ENCODE measurements at regions not wholly inside any gene's neighbourhood (a gene's known extent, or its start where the extent isn't known, plus 50 kb on each side); places are given as distances from the start of the nearest gene placed in this dataset.

GRCh38 chr5:8683496-8683895, 814.5 kb downstream of the MTRR start:
- no peaks in the 10 kb centered on the region for H3K36me3 ChIP-seq (ENCODE audit: low read depth, missing control alignments)
- no peaks in the 10 kb centered on the region for H3K4me1 ChIP-seq
- H3K27ac ChIP-seq: no peak overlapping the region
- intact Hi-C loops (cut with DNase I; ENCODE audit: low total_unique reads): no loop called here
- no peak overlapping the region for H3K4me3 ChIP-seq
- no peak for DNase-seq
- H3K9me3 ChIP-seq: no peaks in the 10 kb centered on the region
- no peaks in the 10 kb centered on the region for H3K27me3 ChIP-seq
- 68 to 78% methylated on average over 2 of the region's 2 CpGs for WGBS, 2 donors
- no peak for TF ChIP-seq POLR2A (IDR thresholded peaks at IDR 0.05)
- no peak for TF ChIP-seq CTCF (IDR thresholded peaks at IDR 0.05)

- Histone ChIP-seq H3K27ac (no peak overlapping the region), H3K9me3 (no peaks in the 10 kb centered on the region), H3K4me1 (no peaks in the 10 kb centered on the region), H3K27me3 (no peaks in the 10 kb centered on the region), H3K4me3 (no peak overlapping the region), H3K36me3 (ENCODE audit: low read depth, missing control alignments) (no peaks in the 10 kb centered on the region)
- DNase-seq: no peak
- intact Hi-C loops (cut with DNase I; ENCODE audit: low total_unique reads): no loop called here
- 88% methylated on average over 2 of the region's 2 CpGs for WGBS, 2 donors
- TF ChIP-seq CTCF (IDR thresholded peaks at IDR 0.05): no peak
- no peak for TF ChIP-seq POLR2A (IDR thresholded peaks at IDR 0.05)
These were observed 816.8 kb downstream of the MTRR start for GRCh38 chr5:8685704-8686103.

- 85 to 90% methylated on average over 2 of the region's 2 CpGs for WGBS, 2 donors
- DNase-seq: no peak
- H3K36me3 ChIP-seq (ENCODE audit: low read depth, missing control alignments): no peaks in the 10 kb centered on the region
- no peaks in the 10 kb centered on the region for H3K9me3 ChIP-seq
- intact Hi-C loops (cut with DNase I; ENCODE audit: low total_unique reads): no loop called here
- H3K27me3 ChIP-seq: no peaks in the 10 kb centered on the region
- no peak overlapping the region for H3K27ac ChIP-seq
- H3K4me3 ChIP-seq: no peak overlapping the region
- no peak for TF ChIP-seq CTCF (IDR thresholded peaks at IDR 0.05)
- no peak for TF ChIP-seq POLR2A (IDR thresholded peaks at IDR 0.05)
- no peaks in the 10 kb centered on the region for H3K4me1 ChIP-seq
These were observed 817.8 kb downstream of the MTRR start for GRCh38 chr5:8686707-8687106.

- TF ChIP-seq POLR2A (IDR thresholded peaks at IDR 0.05): no peak
- TF ChIP-seq CTCF (IDR thresholded peaks at IDR 0.05): no peak
- DNase-seq: no peak
- WGBS, 2 donors: 73 to 84% methylated on average over 3 of the region's 3 CpGs
- Histone ChIP-seq H3K4me1 (no peaks in the 10 kb centered on the region), H3K27ac (no peak overlapping the region), H3K27me3 (no peaks in the 10 kb centered on the region), H3K36me3 (ENCODE audit: low read depth, missing control alignments) (no peaks in the 10 kb centered on the region), H3K4me3 (no peak overlapping the region), H3K9me3 (no peaks in the 10 kb centered on the region)
- intact Hi-C loops (cut with DNase I; ENCODE audit: low total_unique reads): no loop called here
These were observed 820.8 kb downstream of the MTRR start for GRCh38 chr5:8689773-8690172.

GRCh38 chr5:8691221-8691620, 822.3 kb downstream of the MTRR start:
- Histone ChIP-seq H3K4me1 (no peaks in the 10 kb centered on the region), H3K27me3 (no peaks in the 10 kb centered on the region), H3K27ac (no peak overlapping the region), H3K9me3 (no peaks in the 10 kb centered on the region), H3K36me3 (ENCODE audit: low read depth, missing control alignments) (no peaks in the 10 kb centered on the region), H3K4me3 (no peak overlapping the region)
- intact Hi-C loops (cut with DNase I; ENCODE audit: low total_unique reads): no loop called here
- no peak for DNase-seq
- no peak for TF ChIP-seq CTCF (IDR thresholded peaks at IDR 0.05)
- TF ChIP-seq POLR2A (IDR thresholded peaks at IDR 0.05): no peak
- 87 to 90% methylated on average over 2 of the region's 2 CpGs for WGBS, 2 donors
